H1 (cell line): ENCODE measurements at regions not wholly inside any gene's neighbourhood (a gene's known extent, or its start where the extent isn't known, plus 50 kb on each side); places are given as distances from the start of the nearest gene placed in this dataset.

Experiments
- CTCF ChIA-PET: fragments of 300-600 bp; sonication (Branson Sonifier 250); formaldehyde crosslinking; loops from one replicate; lab custom pipeline; 2021; ENCODE audit not compliant: partially characterized antibody; lab: Charles Lee
- POLR2A ChIA-PET: fragments of 300-600 bp; sonication (Branson Sonifier 250); formaldehyde crosslinking; loops from one replicate; lab custom pipeline; 2021; ENCODE audit warnings: inconsistent platforms; ENCODE audit not compliant: partially characterized antibody; lab: Charles Lee
- DNase-seq, 2 experiments: peaks; one replicate each; pipeline versions ENCODE4 v3.0.0 to v3.0.0-alpha.2; 2010 to 2022; ENCODE audit warnings: low spot score in 2 of 2, low read depth in 1 of 2, mixed read lengths in 1 of 2
- FAIRE-seq: peaks from 2 replicates; lab custom pipeline; 2011; peaks lifted over from hg19 to GRCh38; lab: Jason Lieb, UNC
- H2AFZ ChIP-seq: 2 replicates; pipeline ENCODE4 v1.8.1; 2012; ENCODE audit warnings: low read length, inconsistent platforms
- H2AK5ac ChIP-seq: 2 replicates; pipeline ENCODE4 v1.6.1; 2013; ENCODE audit warnings: low read depth, low read length
- H2BK120ac ChIP-seq: replicated peaks from 2 replicates; pipeline ENCODE3; 2013; ENCODE audit warnings: low read depth, low read length, inconsistent platforms
- H2BK12ac ChIP-seq: 2 replicates; pipeline ENCODE4 v1.6.1; 2013; ENCODE audit warnings: low read depth, low read length
- H2BK15ac ChIP-seq: 2 replicates; pipeline ENCODE4 v1.6.1; 2013; ENCODE audit warnings: low read length
- H2BK20ac ChIP-seq: 2 replicates; pipeline ENCODE4 v1.6.1; 2013; ENCODE audit warnings: low read length
- H2BK5ac ChIP-seq: 2 replicates; pipeline ENCODE4 v1.6.1; 2013; ENCODE audit warnings: low read depth, low read length
- H3K14ac ChIP-seq: 2 replicates; pipeline ENCODE4 v1.6.1; 2013; ENCODE audit warnings: inconsistent platforms; ENCODE audit not compliant: insufficient read length
- H3K18ac ChIP-seq: 2 replicates; pipeline ENCODE4 v1.6.1; 2013; ENCODE audit warnings: low read length; ENCODE audit errors: extremely low read depth
- H3K23ac ChIP-seq: 2 replicates; pipeline ENCODE4 v1.6.1; 2013; ENCODE audit warnings: inconsistent platforms; ENCODE audit not compliant: insufficient read length
- H3K23me2 ChIP-seq: 2 replicates; pipeline ENCODE4 v1.6.1; 2013; ENCODE audit warnings: low read depth, low read length
- H3K27ac ChIP-seq: 2 replicates; pipeline ENCODE4 v1.6.1; 2011; ENCODE audit warnings: low read depth, low read length, inconsistent platforms
- H3K27me3 ChIP-seq, 4 experiments: replicated peaks in 1 of 4; 1 replicate in 1 of 4; 2 replicates in 3 of 4; pipeline versions ENCODE4 v1.6.1 to v1.8.1; 2011 to 2013; ENCODE audit warnings: low read length in 3 of 4, mild to moderate bottlenecking in 3 of 4, inconsistent platforms in 2 of 4, mixed read lengths in 2 of 4, moderate library complexity in 1 of 4; ENCODE audit not compliant: control insufficient read depth in 3 of 4, insufficient read depth in 3 of 4; ENCODE audit errors: extremely low read depth in 1 of 4
- H3K36me3 ChIP-seq, 4 experiments: 2 replicates each; pipeline versions ENCODE4 v1.6.1 to v1.8.1; 2011 to 2013; ENCODE audit warnings: mild to moderate bottlenecking in 4 of 4, low read length in 3 of 4, moderate library complexity in 2 of 4, control low read depth in 1 of 4, inconsistent platforms in 1 of 4; ENCODE audit not compliant: insufficient read depth in 4 of 4, control insufficient read depth in 2 of 4
- H3K4ac ChIP-seq: replicated peaks from 2 replicates; pipeline ENCODE3; 2013; ENCODE audit warnings: low read length, low read depth, mixed read lengths, inconsistent platforms; ENCODE audit not compliant: insufficient read length
- H3K4me1 ChIP-seq, 4 experiments: replicated peaks in 1 of 4; 1 replicate in 1 of 4; 2 replicates in 3 of 4; pipeline versions ENCODE4 v1.6.1 to v1.8.1; 2011 to 2013; ENCODE audit warnings: low read length in 3 of 4, inconsistent platforms in 2 of 4, mixed read lengths in 1 of 4; ENCODE audit not compliant: insufficient read depth in 4 of 4, control insufficient read depth in 3 of 4
- H3K4me2 ChIP-seq, 2 experiments: 2 replicates each; pipeline versions ENCODE4 v1.6.1 to v1.8.1; 2011 to 2013; ENCODE audit warnings: low read depth in 2 of 2, low read length in 2 of 2, control low read depth in 1 of 2, inconsistent platforms in 1 of 2, mild to moderate bottlenecking in 1 of 2; ENCODE audit not compliant: insufficient read depth in 1 of 2
- H3K4me3 ChIP-seq, 4 experiments: fragments of 200-600, 300-600 bp in 1 of 4; sonication (generic), shearing (Covaris generic), sonication (Bioruptor Twin) in 1 of 4; 2 replicates each; pipeline versions ENCODE4 v1.5.1 to v1.8.1; 2011 to 2016; ENCODE audit warnings: low read length in 4 of 4, low read depth in 3 of 4, control low read depth in 2 of 4, inconsistent platforms in 2 of 4, mild to moderate bottlenecking in 2 of 4, mixed read lengths in 1 of 4, moderate library complexity in 1 of 4; ENCODE audit not compliant: insufficient read depth in 2 of 4; ENCODE audit errors: extremely low read depth in 1 of 4
- H3K56ac ChIP-seq: replicated peaks from 2 replicates; pipeline ENCODE3; 2013; ENCODE audit warnings: low read depth, mild to moderate bottlenecking, mixed read lengths, low read length, inconsistent platforms; ENCODE audit not compliant: insufficient read length
- H3K79me1 ChIP-seq: 2 replicates; pipeline ENCODE4 v1.6.1; 2013; ENCODE audit warnings: low read depth, low read length, control low read depth
- H3K79me2 ChIP-seq, 2 experiments: 2 replicates each; pipeline versions ENCODE4 v1.6.1 to v1.8.1; 2012 to 2013; ENCODE audit warnings: low read length in 2 of 2, mild to moderate bottlenecking in 2 of 2, inconsistent platforms in 1 of 2; ENCODE audit not compliant: insufficient read depth in 2 of 2, control insufficient read depth in 1 of 2
- H3K9ac ChIP-seq, 4 experiments: replicated peaks in 1 of 4; 1 replicate in 1 of 4; 2 replicates in 3 of 4; pipeline versions ENCODE4 v1.6.1 to v1.8.1; 2011 to 2013; ENCODE audit warnings: low read depth in 3 of 4, low read length in 3 of 4, control low read depth in 2 of 4, mild to moderate bottlenecking in 2 of 4, moderate library complexity in 2 of 4, inconsistent platforms in 1 of 4; ENCODE audit errors: extremely low read depth in 1 of 4
- H3K9me3 ChIP-seq, 2 experiments: 2 replicates each; pipeline versions ENCODE4 v1.6.1 to v1.8.1; 2012 to 2013; ENCODE audit warnings: mild to moderate bottlenecking in 2 of 2, moderate library complexity in 2 of 2, control low read depth in 1 of 2, inconsistent platforms in 1 of 2, low read depth in 1 of 2, low read length in 1 of 2, mixed read lengths in 1 of 2; ENCODE audit not compliant: insufficient read depth in 2 of 2
- H4K20me1 ChIP-seq, 2 experiments: replicated peaks in 1 of 2; 2 replicates each; pipeline versions ENCODE3 to v1.8.1; 2011 to 2013; ENCODE audit warnings: inconsistent platforms in 2 of 2, low read length in 2 of 2, mild to moderate bottlenecking in 1 of 2; ENCODE audit not compliant: insufficient read depth in 2 of 2, control insufficient read depth in 1 of 2
- H4K5ac ChIP-seq: 2 replicates; pipeline ENCODE4 v1.6.1; 2013; ENCODE audit warnings: low read length, low read depth, mixed read lengths, inconsistent platforms; ENCODE audit not compliant: insufficient read length
- H4K8ac ChIP-seq: 2 replicates; pipeline ENCODE4 v1.8.0; 2013; ENCODE audit warnings: mild to moderate bottlenecking, moderate library complexity, low read length, inconsistent platforms; ENCODE audit not compliant: insufficient read depth; ENCODE audit errors: extremely low read depth
- H4K91ac ChIP-seq: replicated peaks from 2 replicates; pipeline ENCODE3; 2013; ENCODE audit warnings: low read length, mixed read lengths, inconsistent platforms; ENCODE audit not compliant: insufficient read length
- ASH2L ChIP-seq: fragments of 200-600, 300-600 bp; sonication (generic); IDR thresholded peaks from one replicate; pipeline ENCODE4 v1.7.1; 2017; ENCODE audit warnings: low read length
- BACH1 ChIP-seq: IDR thresholded peaks from 2 replicates; pipeline ENCODE4 v1.6.1; 2012; ENCODE audit warnings: low read length, improper control_type of control experiment
- CHD2 ChIP-seq: IDR thresholded peaks from 2 replicates; pipeline ENCODE4 v1.6.1; 2012; ENCODE audit warnings: low read length, improper control_type of control experiment
- CTBP2 ChIP-seq: IDR thresholded peaks from 2 replicates; pipeline ENCODE4 v1.7.0; 2011; ENCODE audit warnings: borderline replicate concordance, mild to moderate bottlenecking, moderate library complexity, mixed read lengths, low read length; ENCODE audit not compliant: insufficient read depth, insufficient read length
- GTF2F1 ChIP-seq: IDR thresholded peaks from 2 replicates; pipeline ENCODE4 v1.6.1; 2012; ENCODE audit warnings: low read depth, low read length, improper control_type of control experiment, borderline replicate concordance
- HDAC2 ChIP-seq, 2 experiments: fragments of 300-600 bp in 1 of 2; sonication (generic) in 1 of 2; IDR thresholded peaks; 2 replicates each; pipeline ENCODE4 v1.6.1; 2011 to 2012; ENCODE audit warnings: low read depth in 2 of 2, low read length in 2 of 2, mild to moderate bottlenecking in 2 of 2, moderate library complexity in 2 of 2, borderline replicate concordance in 1 of 2, inconsistent platforms in 1 of 2
- KDM4A ChIP-seq: IDR thresholded peaks from one replicate; pipeline ENCODE4 v1.7.1; 2012; ENCODE audit warnings: low read depth, mild to moderate bottlenecking, moderate library complexity, low read length, inconsistent platforms; ENCODE audit not compliant: severe bottlenecking
- PHF8 ChIP-seq: fragments of 200-600 bp; sonication (generic); conservative IDR thresholded peaks from 2 replicates; pipeline ENCODE4 v1.7.1; 2012; ENCODE audit warnings: low read depth, mild to moderate bottlenecking, inconsistent platforms, low read length, moderate library complexity
- POU5F1 ChIP-seq: IDR thresholded peaks from 2 replicates; pipeline ENCODE4 v1.6.1; 2011; ENCODE audit warnings: low read depth, mild to moderate bottlenecking, low read length, moderate library complexity
- SAP30 ChIP-seq: fragments of 300-600 bp; sonication (generic); IDR thresholded peaks from 2 replicates; pipeline ENCODE4 v1.7.1; 2012; ENCODE audit warnings: low read length, moderate library complexity, mild to moderate bottlenecking, inconsistent platforms; ENCODE audit not compliant: insufficient read depth, insufficient replicate concordance
- SIRT6 ChIP-seq: IDR thresholded peaks from one replicate; pipeline ENCODE4 v1.7.1; 2012; ENCODE audit warnings: low read length, inconsistent platforms
- TAF1 ChIP-seq: IDR thresholded peaks from 2 replicates; pipeline ENCODE4 v1.6.1; 2011; ENCODE audit warnings: mild to moderate bottlenecking, low read depth, low read length
- TCF12 ChIP-seq: IDR thresholded peaks from 2 replicates; pipeline ENCODE4 v1.6.1; 2011; ENCODE audit warnings: low read depth, mild to moderate bottlenecking, low read length
- WGBS, 2 experiments: shearing (Covaris generic) in 1 of 2; methylation state at CpG; one replicate each; pipeline versions ENCODE4 v1.1.6 to v1.1.7; 2013 to 2015; ENCODE audit warnings: low lambda C conversion rate in 2 of 2, mixed read lengths in 2 of 2, inconsistent platforms in 1 of 2, low coverage in 1 of 2, missing lambda C conversion rate in 1 of 2; ENCODE audit not compliant: insufficient replicate concordance in 2 of 2, insufficient coverage in 1 of 2, insufficient read length in 1 of 2; ENCODE audit errors: extremely low coverage in 1 of 2, missing lambda C conversion rate in 1 of 2; 5-methylcytosine and 5-hydroxymethylcytosine counted together

DNA sequence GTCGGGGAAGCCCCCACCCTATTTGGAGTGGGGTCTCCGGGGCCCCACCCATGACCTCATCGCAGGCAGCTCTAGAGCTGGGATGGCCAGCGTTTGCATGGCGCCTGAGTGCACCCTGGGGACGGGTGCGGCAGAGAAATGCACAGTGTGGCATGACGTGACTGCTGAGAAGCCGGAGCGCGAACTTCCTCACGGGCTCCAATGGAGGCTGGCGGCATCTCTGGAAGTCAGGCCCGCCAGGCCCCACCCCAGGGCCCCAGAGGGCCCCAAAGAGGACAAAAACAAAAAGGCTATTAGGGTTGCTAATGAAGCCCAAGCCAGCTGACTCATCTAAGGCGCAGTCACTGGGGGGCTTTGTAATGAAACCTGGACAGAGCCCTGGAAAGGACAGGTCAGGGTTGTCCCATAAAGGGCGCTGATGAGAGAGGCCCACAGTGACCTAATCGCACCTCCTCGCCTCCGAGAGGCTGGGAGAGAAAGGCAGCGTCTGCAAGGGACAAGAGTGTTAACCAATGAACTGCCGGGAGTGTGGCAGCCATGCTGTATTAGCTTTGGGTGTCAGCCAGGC is 86.0 kb upstream of the C1QTNF7 start:
- WGBS, 2 experiments: 95% methylated on average over 20 of the region's 21 CpGs; no CpG with 5 or more reads in 1 of the 2 experiments
- H2BK20ac ChIP-seq: no peak overlapping the region
- no peak for TF ChIP-seq POU5F1
- TF ChIP-seq KDM4A: no peak
- no peak for TF ChIP-seq SIRT6
- no peak for TF ChIP-seq ASH2L
- TF ChIP-seq GTF2F1: no peak
- no peak for TF ChIP-seq SAP30
- TF ChIP-seq CTBP2: no peak
- TF ChIP-seq BACH1: no peak
- TF ChIP-seq TCF12: no peak
- TF ChIP-seq PHF8: no peak
- no peak for TF ChIP-seq HDAC2 (IDR thresholded peaks at IDR 0.05; ENCODE audit: borderline replicate concordance in 1 of 2, low read depth in 2 of 2, low read length in 2 of 2)
- no peak for TF ChIP-seq TAF1
- no peak for TF ChIP-seq CHD2

More for the DNA sequence above, 86.0 kb upstream of the C1QTNF7 start:
- H2AK5ac ChIP-seq: no peak overlapping the region
- H3K27me3 ChIP-seq: no peaks in the 10 kb centered on the region
- H3K27ac ChIP-seq: no peak overlapping the region
- H3K36me3 ChIP-seq: no peaks in the 10 kb centered on the region
- H3K4me1 ChIP-seq: peaks cover 0 to 3% (median 0%) of the 10 kb centered on the region in 4 experiments; a peak in 1 of 7 replicates
- H3K79me2 ChIP-seq: no peaks in the 10 kb centered on the region
- no peak overlapping the region for H3K23ac ChIP-seq
- no peak overlapping the region for H4K5ac ChIP-seq
- H3K4me2 ChIP-seq: no peak overlapping the region
- no peaks in the 10 kb centered on the region for H3K23me2 ChIP-seq
- no peak overlapping the region for H3K18ac ChIP-seq
- no peak overlapping the region for H2AFZ ChIP-seq
- POLR2A ChIA-PET: interaction anchor here (1.4 kb wide), 1 partner anchor 14 kb away, joined by 5 read pairs; no protein-coding TSS in a partner anchor
- no peaks in the 10 kb centered on the region for H3K9me3 ChIP-seq
- H4K20me1 ChIP-seq: no peaks in the 10 kb centered on the region
- no peak overlapping the region for H2BK12ac ChIP-seq
- H4K91ac ChIP-seq: no peak overlapping the region
- no peak overlapping the region for H3K4me3 ChIP-seq
- CTCF ChIA-PET: interaction anchor here (1.4 kb wide), 1 partner anchor 54 kb away, joined by 7 read pairs; no protein-coding TSS in a partner anchor
- no peak overlapping the region for H3K56ac ChIP-seq
- H3K14ac ChIP-seq: no peak overlapping the region
- H2BK120ac ChIP-seq: no peak overlapping the region
- no peak overlapping the region for H3K9ac ChIP-seq
- H2BK15ac ChIP-seq: no peak overlapping the region
- H3K4ac ChIP-seq: no peak overlapping the region
- no peak overlapping the region for H2BK5ac ChIP-seq
- no peak for DNase-seq
- no peak for FAIRE-seq
- no peak overlapping the region; the same call in 1 of the 2 replicates for H4K8ac ChIP-seq
- no peaks in the 10 kb centered on the region for H3K79me1 ChIP-seq
